HG02678 (cell line): ENCODE measurements at regions not wholly inside any gene's neighbourhood (a gene's known extent, or its start where the extent isn't known, plus 50 kb on each side); places are given as distances from the start of the nearest gene placed in this dataset.

Experiments
- ATAC-seq: cut with Tn5 transposase; IDR thresholded peaks from one replicate; pipeline ENCODE4 v1.9.1; 2021; ENCODE audit warnings: mild to moderate bottlenecking, moderate library complexity; ENCODE audit not compliant: unreplicated experiment

DNA sequence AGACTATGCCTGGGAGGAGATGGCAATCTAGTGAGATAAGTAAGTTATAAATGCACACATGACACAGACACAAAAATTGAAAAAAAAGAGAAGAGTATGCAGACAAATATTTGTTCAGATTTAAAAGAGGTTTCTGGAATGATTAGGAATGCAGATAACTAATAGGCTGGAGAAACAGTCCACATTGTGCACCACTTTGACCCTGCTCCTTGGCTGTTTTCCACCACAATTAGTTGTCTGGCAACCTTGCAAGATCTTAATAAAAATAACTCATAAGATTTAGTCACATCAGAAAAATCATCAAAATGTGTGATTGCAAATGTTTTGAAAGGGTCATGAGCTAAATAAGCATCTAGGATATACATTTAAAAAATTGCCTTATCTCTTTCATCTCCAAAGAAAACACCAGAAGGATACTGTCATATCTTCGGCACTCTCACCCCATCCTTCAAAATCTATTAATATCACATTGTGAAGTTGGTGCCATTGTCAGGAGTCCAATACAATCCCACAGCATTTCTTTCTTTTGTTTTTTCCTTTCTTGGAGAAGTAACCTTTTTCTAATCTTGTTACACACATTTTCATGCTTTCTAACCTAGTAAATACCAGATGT is 153.7 kb upstream of the KCNMB2 start:
- no peak for ATAC-seq

DNA sequence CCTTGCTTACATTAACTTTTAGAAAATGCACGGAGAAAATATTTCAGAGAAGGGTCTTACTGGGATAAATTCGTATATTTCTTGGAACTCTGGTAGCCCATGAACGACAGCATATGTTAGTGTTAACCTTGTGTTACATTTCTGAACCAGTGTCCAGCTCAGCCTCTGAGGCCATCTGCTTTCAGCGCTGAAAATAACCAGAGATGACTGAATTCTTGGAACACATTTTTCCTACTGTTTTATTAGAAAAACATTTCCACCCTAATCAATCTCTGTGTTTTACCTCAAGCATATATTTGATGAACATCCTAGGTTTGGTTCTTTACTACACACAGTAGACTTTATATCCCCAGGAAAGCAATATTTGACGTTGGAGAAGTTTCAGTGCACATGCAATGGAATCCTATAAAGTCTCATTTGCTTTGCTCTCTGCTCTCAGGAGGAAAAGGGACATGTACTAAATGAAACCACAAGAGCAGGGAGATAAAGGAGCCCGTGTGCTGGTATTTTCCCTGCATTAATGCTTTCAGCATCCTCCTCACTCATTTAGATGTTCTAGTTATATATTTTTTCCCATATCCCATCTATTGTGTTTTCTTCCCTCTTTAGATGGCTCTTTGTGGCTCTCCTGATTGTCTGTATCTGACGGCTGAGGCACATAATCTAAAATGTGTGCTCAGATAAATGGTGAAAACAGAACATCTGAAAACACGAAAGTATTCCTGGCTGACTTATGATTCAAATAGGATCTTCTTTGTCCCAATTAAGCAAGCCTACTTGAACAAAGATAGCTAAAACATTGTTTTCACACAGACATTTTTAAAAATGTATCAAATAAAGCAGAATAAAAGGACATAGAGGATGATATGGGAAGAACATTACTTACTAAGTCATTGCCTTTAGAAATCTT is 151.7 kb upstream of the KCNMB2 start:
- ATAC-seq: no peak

DNA sequence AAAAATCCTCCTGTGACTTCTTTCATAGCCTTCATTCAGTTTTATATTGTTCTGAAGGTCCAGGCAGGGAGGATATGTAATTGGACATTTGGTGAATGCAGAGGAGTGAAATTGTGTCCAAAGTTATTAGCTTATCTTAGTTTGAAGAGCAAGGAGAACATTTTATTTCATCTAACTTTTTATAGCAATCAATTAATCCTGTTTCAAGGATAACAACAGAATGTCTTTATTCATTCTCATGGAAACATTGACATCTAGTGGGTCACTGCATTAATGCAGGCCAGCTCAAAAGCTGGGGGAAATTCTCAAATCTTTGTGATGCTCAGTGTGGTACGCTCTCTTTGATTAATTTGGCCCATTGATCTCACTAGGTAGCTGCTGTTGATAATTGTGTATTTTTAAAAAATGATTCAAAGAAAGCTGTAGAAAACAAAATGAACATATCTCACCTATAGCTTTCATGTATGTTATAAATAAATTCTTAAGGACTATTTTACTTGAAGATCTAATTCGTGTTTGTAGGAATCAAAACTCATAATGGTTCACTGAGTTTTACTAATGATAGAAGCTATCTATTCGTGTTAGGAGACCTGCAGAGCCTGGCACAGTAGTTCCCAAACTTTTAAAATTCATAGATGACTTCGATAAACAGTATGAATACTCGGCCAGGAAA is 150.8 kb upstream of the KCNMB2 start:
- ATAC-seq: no peak

DNA sequence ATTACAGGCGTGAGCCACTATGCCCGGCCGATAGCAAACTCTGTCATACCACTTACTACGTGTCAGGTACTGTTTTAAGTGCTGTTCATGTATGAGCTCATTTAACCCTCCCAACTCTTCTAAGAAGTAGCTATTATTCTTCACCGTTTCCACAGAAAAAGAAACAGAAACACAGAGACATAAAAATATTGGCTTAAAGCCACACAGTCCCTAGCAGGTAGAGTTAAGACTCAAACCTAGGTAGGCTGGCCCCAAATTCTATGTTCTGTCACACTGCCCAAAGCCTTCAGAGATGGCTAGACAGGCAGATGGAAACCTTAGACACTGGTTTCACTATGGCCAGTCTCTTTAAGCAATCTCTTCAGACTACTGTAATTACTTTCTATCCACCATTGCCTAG is 149.8 kb upstream of the KCNMB2 start:
- ATAC-seq: no peak

DNA sequence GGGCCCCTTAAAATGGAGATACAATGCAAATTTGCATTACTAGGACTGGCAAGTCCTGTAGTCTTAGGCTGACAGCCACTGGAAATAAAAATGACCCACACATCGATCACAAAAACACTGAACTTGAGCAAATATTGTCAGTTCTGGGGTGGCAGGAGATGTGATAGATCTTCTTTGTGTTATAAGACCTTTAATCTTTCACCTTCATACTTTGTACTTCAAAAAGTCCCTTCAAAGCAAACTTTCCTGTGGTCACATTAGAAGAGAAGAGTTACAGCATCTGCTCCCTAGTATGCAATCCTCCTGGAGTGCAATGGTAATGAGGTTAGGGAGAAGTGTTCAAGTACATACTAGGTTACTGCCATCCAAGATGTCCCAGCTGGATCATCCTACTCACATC is 149.4 kb upstream of the KCNMB2 start:
- no peak for ATAC-seq

DNA sequence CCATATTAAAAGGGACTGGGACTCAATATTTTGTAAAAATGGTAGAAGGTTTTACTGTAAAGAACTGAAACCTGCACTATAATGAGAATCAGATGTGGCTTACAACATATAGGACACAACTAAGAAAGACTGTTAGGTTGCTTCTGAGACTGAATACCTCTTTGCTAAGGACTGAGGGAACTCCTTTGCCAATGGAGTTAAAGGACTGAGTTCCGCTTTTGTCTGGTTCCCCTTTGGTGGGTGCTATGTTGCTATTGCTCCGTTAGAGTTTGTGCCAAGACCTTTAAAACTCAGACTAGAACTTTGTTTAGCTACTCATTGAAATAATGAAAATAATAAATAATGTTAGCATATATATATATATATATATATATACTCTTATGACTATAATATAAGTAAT is 147.8 kb upstream of the KCNMB2 start:
- no peak for ATAC-seq

DNA sequence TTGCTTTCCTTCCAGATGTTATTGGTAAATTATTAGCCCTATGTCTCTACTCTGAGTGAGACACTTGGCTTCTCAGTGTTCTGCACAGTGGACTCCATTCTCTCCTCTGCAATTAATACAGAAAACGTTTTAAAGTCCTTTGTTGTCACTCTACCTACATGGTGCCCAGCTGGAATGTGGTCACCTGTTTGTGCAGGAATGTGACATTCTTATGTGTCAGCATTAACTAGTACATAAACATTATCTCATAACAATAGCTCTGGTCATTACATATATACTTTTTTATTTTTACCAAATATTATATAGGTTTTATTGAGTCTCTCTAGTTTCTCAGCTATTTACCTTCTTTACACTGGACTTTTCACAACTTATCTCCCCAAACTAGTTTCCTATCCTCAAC is 147.0 kb upstream of the KCNMB2 start:
- ATAC-seq: no peak

DNA sequence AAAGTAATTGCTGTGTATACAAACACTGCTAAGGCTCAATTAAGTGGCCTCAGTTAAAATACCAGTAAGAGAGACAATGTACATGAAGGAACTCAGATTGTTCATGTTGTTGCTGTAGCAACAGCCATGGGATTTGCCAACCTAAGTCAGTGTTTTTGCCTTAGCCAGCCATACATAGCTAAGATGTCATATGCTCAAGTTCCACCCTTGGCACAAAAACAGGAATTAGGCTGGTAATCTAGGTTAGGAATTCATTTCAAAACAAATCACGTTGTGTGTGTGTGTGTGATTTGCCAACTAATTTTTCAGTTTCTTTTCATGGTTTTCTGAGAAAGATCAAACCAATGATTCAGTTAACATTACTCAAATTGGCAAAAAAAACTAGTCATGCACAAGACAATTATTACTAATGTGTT is 143.7 kb upstream of the KCNMB2 start:
- ATAC-seq: no peak

DNA sequence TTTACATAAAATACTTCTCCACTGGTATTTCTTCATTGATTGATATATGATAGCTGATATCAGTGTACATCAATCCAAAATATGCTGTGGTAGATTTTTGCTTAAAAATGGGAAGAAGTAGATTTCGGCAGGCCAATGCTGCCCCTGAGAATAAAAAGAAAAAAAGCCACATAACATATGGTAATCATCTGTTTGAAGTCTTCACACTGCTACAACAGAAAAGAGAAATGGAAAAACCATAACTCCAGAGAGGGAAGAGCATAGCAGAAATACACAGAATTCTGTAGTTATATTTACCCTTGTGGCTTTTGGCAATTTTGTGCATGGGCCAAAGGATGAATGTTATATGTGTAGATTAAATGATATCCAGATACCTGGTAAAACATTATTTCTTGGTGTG is 143.1 kb upstream of the KCNMB2 start:
- no peak for ATAC-seq

DNA sequence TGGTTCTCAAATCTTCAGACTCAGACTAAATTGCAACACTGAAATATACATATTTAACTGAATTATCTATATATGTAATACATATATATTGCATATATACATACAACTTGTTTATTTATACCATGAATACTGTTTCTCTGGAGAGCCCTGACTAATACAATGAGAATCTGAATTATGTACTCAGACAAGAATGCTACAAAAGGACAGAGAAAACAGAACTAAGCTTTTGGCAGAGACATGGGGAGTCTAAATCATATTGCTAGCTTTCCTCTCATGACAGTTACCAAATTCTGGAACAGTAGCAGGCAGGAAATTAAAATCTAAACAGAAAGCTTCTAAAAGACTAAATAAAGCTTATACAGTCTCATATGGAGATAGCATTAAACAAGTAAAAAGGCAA is 142.4 kb upstream of the KCNMB2 start:
- ATAC-seq: no peak

DNA sequence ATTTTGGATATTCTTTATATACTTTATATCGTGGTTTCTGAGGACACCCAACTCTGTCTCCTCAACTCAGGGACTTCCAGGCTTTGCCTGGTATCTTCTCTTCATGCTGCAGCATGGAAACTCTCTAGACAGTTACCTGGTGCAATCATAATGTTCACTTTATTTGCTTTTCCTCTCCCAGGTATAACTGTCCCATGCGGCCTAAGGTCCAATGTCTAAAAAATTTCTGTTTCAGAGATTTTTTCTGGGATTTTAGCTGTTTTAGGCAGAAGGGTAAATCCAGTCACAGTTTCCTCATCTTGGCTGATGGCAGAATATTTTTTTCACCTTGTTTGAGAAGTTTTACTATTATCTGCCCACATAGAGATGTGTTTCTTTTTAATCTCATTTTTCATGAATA is 139.9 kb upstream of the KCNMB2 start:
- ATAC-seq: no peak

DNA sequence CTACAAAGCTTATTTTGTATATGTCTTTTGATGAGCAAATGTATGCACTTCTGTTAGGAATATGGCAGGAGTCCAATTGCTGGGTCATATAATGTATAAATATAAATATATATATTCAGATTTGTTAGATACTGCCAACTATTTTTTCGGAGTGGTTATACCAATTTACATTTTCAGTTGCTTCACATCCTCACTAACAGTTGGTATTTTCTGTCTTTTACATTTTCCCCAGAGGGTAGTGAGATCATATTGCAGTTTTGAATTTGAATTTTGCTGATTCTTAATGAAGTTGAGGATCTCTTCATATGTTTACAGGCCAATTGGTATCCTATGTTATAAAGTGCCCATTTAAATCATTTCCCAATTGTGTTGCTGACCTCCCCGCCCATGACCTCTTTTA is 139.0 kb upstream of the KCNMB2 start:
- ATAC-seq: no peak

DNA sequence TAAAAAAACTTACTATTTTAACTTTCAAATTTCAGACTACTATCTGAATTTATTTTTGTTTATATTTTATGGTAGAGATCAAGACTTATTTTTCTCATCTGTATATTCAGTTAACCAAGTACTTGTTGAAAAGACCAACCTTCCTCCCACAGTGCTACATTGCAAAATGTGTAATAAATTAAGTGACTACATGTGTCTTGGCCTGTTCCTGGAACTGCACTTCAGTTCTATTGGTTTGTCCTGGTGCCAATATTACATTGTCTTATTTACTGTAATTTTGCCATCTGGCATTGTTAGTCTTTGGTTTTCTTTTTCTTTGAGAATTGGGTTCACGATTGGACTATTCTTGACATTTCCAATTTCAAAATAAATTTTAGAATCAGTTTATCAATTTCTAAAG is 138.4 kb upstream of the KCNMB2 start:
- no peak for ATAC-seq

DNA sequence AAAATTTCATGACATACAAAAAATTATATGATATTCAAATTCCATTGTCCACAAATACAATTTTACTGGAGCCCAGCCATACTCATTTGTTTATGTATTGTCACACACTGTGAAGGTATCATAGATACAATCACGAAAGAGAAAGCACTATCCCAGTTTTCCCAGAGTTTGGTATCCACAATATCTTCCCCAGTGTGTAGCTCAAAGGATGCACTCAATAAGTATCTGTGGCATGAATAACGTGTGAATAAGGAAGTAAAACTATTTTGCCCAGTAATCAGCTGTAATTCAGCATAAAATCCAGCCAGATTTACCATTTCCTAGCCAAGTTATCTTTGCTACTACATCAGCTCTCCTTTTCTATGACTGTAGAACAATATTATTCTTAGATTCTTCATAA is 131.3 kb upstream of the KCNMB2 start:
- ATAC-seq: no peak

DNA sequence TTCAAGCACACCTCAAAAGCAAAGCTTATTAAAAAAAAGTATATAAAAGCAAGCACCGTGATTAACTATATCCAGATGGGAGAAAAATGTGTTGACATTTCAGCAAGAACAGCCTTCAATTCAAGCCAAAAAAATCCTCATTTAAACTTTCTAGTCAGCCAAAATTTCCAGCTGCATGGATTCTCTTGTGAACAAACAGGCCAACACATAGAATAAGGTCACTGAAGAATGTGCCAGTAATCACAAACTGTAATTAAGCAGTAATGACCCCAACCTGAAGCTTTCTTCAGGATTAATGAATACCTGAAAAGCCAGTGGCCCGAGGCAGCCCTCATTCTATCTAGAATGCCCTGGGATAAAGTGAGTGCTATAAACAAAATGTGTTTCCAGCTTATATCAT is 130.7 kb upstream of the KCNMB2 start:
- no peak for ATAC-seq

DNA sequence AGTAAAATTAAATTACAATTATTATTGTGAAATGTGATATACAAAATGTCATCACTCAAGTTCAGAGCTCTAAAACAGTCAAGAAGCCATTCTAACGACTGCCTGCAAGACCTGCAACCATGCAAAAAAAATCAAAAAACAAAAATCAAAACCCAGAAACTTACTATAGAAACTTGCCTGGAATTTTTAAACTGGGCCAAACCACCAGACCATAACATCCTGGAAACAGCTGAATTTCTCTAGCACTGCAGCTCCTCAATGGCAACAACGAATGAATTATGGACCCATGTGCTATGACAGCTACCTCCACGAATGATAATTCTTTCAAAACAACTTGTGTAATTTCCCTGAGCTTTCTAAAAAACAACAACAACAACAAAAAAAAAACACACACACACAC is 130.0 kb upstream of the KCNMB2 start:
- ATAC-seq: no peak

DNA sequence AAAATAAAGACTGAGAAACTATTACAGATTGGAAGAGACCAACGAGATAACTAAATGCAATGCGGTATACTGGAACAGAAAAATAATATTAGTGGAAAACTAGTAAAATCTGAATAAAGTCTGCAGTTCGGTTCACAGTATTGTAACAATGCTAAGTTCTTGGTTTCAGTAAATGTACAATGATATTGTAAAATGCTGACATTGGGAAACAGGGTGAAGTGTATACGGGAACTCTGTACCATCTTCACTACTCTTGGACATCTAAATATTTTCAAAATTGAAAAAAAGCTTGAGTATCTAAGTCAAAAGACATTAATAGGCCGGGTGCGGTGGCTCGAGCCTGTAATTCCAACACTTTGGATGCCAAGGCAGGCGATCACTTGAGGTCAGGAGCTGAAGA is 120.9 kb upstream of the KCNMB2 start:
- no peak for ATAC-seq

DNA sequence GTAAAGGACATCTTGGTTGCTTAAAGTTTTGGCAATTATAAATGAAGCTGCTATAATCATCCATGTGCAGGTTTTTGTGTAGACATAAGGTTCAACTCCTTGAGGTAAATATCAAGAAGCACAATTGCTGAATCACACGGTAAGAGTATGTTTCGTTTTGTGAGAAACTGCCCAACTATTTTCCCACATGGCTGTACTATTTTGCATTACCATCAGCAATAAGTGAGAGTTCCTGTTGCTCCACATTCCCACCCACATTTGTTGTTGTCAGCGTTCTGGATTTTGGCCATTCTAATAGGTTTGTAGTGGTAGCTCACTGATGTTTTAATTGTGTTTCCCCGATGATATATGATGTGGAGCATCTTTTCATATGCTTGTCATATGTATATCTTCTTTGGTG is 118.5 kb upstream of the KCNMB2 start:
- ATAC-seq: no peak

DNA sequence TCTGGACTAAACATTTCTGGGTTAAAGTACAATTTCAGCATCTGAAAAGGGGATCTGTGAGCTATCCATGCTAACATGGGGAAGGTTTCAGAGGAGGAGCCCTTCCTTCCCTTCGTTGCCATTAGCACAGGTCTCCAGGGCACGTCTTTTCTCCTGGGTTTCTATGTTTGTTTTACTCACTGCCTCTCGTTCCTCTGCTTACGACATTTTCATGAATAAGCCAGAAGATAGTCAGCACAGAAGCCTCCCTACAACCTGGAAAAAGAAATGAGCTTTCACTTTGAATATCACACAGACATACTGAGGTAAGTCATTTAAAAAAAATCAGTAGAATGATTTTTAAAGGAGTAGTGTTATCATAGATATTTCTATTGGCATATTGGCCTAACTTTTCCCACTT is 117.2 kb upstream of the KCNMB2 start:
- ATAC-seq: no peak

DNA sequence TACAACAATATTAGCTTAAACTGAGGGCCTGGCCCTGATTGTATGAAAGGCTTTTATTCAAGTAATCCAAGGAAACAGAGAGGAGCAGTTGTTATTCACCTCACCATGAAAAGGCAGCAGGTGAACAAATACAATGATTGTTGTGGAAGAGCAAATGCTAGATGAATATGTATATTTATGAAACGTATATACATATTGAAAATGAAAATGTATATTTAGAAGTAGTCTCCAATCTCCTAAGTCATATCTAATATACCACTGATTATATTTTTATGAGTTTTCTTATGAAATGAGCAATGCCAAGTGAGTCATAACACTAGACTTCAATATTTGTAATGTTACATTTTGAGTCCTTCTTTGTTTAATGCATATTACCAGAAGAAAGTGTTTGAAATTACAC is 116.2 kb upstream of the KCNMB2 start:
- no peak for ATAC-seq

DNA sequence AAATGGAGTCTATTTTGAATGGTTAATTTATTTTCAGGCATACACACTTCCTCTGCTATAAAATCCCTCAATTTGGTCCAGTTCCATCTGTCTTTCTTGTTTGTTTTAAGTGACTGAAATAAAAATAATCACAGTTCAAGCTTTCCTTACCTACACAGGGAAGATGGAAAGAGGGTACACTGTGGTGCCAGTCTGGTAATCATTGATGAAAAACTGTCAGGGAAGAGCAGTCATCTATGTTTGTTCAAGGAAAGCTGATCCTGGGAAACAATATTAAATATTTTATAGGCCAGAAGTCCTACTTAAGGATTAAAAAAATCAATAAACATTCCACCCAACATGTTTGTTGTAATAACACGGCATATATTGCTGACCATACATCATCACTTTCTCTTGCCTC is 115.2 kb upstream of the KCNMB2 start:
- no peak for ATAC-seq

DNA sequence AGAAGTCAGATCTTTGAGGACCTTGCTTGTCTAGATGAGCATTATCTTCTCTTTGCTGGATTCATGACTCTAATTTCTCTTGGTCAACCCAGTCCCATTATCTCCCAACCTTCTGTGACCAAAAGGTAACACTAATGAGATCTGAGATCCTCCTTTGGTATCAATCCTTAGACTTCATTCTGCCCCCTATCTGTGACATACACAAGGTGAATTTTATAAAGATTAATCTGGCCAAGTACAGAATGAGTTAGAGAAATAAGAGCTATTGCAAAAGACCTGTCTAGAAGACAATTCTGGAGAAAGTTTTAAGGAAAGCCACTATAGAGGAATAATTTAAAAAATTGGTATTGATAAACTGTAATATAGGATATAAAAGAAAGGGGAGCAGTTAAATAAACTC is 113.8 kb upstream of the KCNMB2 start:
- no peak for ATAC-seq
